ENCODE measurements at regions not wholly inside any gene's neighbourhood (a gene's known extent, or its start where the extent isn't known, plus 50 kb on each side); places are given as distances from the start of the nearest gene placed in this dataset.

- in situ Hi-C loops (cut with HindIII; ENCODE audit: low sequenced_read_pairs): no loop called here
Observed at GRCh38 chr5:133670336-133670735, 58.0 kb upstream of the FSTL4 start.

GRCh38 chr5:133669472-133669871 lies 57.1 kb upstream of the FSTL4 start:
- in situ Hi-C loops (cut with HindIII; ENCODE audit: low sequenced_read_pairs): no loop called here

- in situ Hi-C loops (cut with HindIII; ENCODE audit: low sequenced_read_pairs): no loop called here
Observed at GRCh38 chr5:133668458-133668857, 56.1 kb upstream of the FSTL4 start.

- in situ Hi-C loops (cut with HindIII; ENCODE audit: low sequenced_read_pairs): no loop called here
Observed at GRCh38 chr5:133667217-133667616, 54.9 kb upstream of the FSTL4 start.

GRCh38 chr5:133665571-133665970 lies 53.2 kb upstream of the FSTL4 start:
- in situ Hi-C loops (cut with HindIII; ENCODE audit: low sequenced_read_pairs): no loop called here

- in situ Hi-C loops (cut with HindIII; ENCODE audit: low sequenced_read_pairs): no loop called here
Observed at GRCh38 chr5:133664422-133664821, 52.1 kb upstream of the FSTL4 start.

GRCh38 chr5:133663397-133664054 lies 51.2 kb upstream of the FSTL4 start:
- in situ Hi-C loops (cut with HindIII; ENCODE audit: low sequenced_read_pairs): no loop called here

GRCh38 chr5:133662578-133662977 lies 50.2 kb upstream of the FSTL4 start:
- in situ Hi-C loops (cut with HindIII; ENCODE audit: low sequenced_read_pairs): no loop called here
